Fibroblast of lung (primary cell): ENCODE measurements at regions not wholly inside any gene's neighbourhood (a gene's known extent, or its start where the extent isn't known, plus 50 kb on each side); places are given as distances from the start of the nearest gene placed in this dataset.

ENCODE experiments used
- DNase-seq, 2 donors: peaks; one replicate each; pipeline versions ENCODE4 v3.0.0 to v3.0.0-alpha.2; 2010; ENCODE audit warnings: low read depth in 2 of 2
- H2AFZ ChIP-seq: 2 replicates; pipeline ENCODE4 v1.5.1; 2012; ENCODE audit warnings: low read length, control low read depth, inconsistent platforms
- H3K27ac ChIP-seq: 2 replicates; pipeline ENCODE4 v1.5.1; 2011; ENCODE audit warnings: low read length, control low read depth; ENCODE audit not compliant: insufficient read depth
- H3K27me3 ChIP-seq: 2 replicates; pipeline ENCODE4 v1.5.1; 2011; ENCODE audit warnings: mild to moderate bottlenecking, low read length; ENCODE audit not compliant: control insufficient read depth, insufficient read depth
- H3K36me3 ChIP-seq: 2 replicates; pipeline ENCODE4 v1.5.1; 2011; ENCODE audit warnings: low read length; ENCODE audit not compliant: control insufficient read depth, insufficient read depth
- H3K4me1 ChIP-seq: 2 replicates; pipeline ENCODE4 v1.5.1; 2011; ENCODE audit warnings: low read length; ENCODE audit not compliant: control insufficient read depth, insufficient read depth; ENCODE audit errors: extremely low read depth
- H3K4me2 ChIP-seq: 2 replicates; pipeline ENCODE4 v1.5.1; 2011; ENCODE audit warnings: low read length, control low read depth; ENCODE audit not compliant: insufficient read depth; ENCODE audit errors: extremely low read depth
- H3K4me3 ChIP-seq, 4 experiments: fragments of 200-600 bp in 1 of 4; sonication (generic) in 1 of 4; replicated peaks in 1 of 4; 2 replicates each; pipeline ENCODE4 v1.5.1; 2011 to 2016; ENCODE audit warnings: low read length in 4 of 4, low read depth in 3 of 4, mild to moderate bottlenecking in 3 of 4, control low read depth in 2 of 4, inconsistent platforms in 1 of 4, mixed read lengths in 1 of 4; ENCODE audit not compliant: insufficient read depth in 1 of 4; ENCODE audit errors: control extremely low read depth in 1 of 4
- H3K79me2 ChIP-seq: 2 replicates; pipeline ENCODE4 v1.5.1; 2012; ENCODE audit warnings: mild to moderate bottlenecking, low read length, inconsistent platforms; ENCODE audit not compliant: control insufficient read depth, insufficient read depth
- H3K9ac ChIP-seq: 2 replicates; pipeline ENCODE4 v1.5.1; 2011; ENCODE audit warnings: mild to moderate bottlenecking, low read length, control low read depth; ENCODE audit not compliant: insufficient read depth
- H3K9me3 ChIP-seq: 2 replicates; pipeline ENCODE4 v1.5.1; 2012; ENCODE audit warnings: low read depth, low read length; ENCODE audit not compliant: control insufficient read depth, insufficient read depth
- H4K20me1 ChIP-seq: 2 replicates; pipeline ENCODE4 v1.5.1; 2011; ENCODE audit warnings: low read length; ENCODE audit not compliant: control insufficient read depth, insufficient read depth; ENCODE audit errors: extremely low read depth
- CTCF ChIP-seq, 2 donors: IDR thresholded peaks in 1 of 2; conservative IDR thresholded peaks in 1 of 2; 1 replicate in 1 of 2; 2 replicates in 1 of 2; pipeline ENCODE4 v1.5.1; 2011 to 2012; ENCODE audit warnings: low read length in 2 of 2, control low read depth in 1 of 2, inconsistent platforms in 1 of 2, low read depth in 1 of 2, mild to moderate bottlenecking in 1 of 2
- EZH2 ChIP-seq: IDR thresholded peaks from 2 replicates; pipeline ENCODE4 v1.5.1; 2012; ENCODE audit warnings: low read length, control low read depth, mild to moderate bottlenecking; ENCODE audit errors: missing control alignments

GRCh38 chr3:80889535-80889934 is 871.9 kb downstream of the GBE1 start:
- H3K9ac ChIP-seq = no peak overlapping the region
- H3K27me3 ChIP-seq = no peaks in the 10 kb centered on the region
- H3K36me3 ChIP-seq = no peaks in the 10 kb centered on the region
- no peak overlapping the region for H3K27ac ChIP-seq
- no peaks in the 10 kb centered on the region for H4K20me1 ChIP-seq
- no peak for TF ChIP-seq CTCF (conservative IDR thresholded peaks at IDR 0.05 in 1 of 2, IDR thresholded peaks at IDR 0.05 in 1 of 2; ENCODE audit: low read depth in 1 of 2, low read length in 2 of 2)
- no peak for TF ChIP-seq EZH2
- DNase-seq = no peak
- no peaks in the 10 kb centered on the region for H3K4me1 ChIP-seq
- H3K9me3 ChIP-seq = no peaks in the 10 kb centered on the region
- H3K4me3 ChIP-seq = no peak overlapping the region
- no peak overlapping the region for H3K4me2 ChIP-seq
- H2AFZ ChIP-seq = no peak overlapping the region
- no peaks in the 10 kb centered on the region for H3K79me2 ChIP-seq

GRCh38 chr3:80870476-80871041 is 890.9 kb downstream of the GBE1 start:
- no peaks in the 10 kb centered on the region for H3K9me3 ChIP-seq
- H3K4me3 ChIP-seq = no peak overlapping the region
- H2AFZ ChIP-seq = no peak overlapping the region
- H4K20me1 ChIP-seq = no peaks in the 10 kb centered on the region
- no peak overlapping the region for H3K4me2 ChIP-seq
- no peaks in the 10 kb centered on the region for H3K4me1 ChIP-seq
- DNase-seq = no peak
- no peaks in the 10 kb centered on the region for H3K36me3 ChIP-seq
- H3K27ac ChIP-seq = no peak overlapping the region
- TF ChIP-seq CTCF (conservative IDR thresholded peaks at IDR 0.05 in 1 of 2, IDR thresholded peaks at IDR 0.05 in 1 of 2; ENCODE audit: low read depth in 1 of 2, low read length in 2 of 2) = no peak
- no peaks in the 10 kb centered on the region for H3K27me3 ChIP-seq
- H3K79me2 ChIP-seq = no peaks in the 10 kb centered on the region
- no peak overlapping the region for H3K9ac ChIP-seq

- H3K4me3 ChIP-seq = no peak overlapping the region
- no peak for TF ChIP-seq EZH2
- TF ChIP-seq CTCF (conservative IDR thresholded peaks at IDR 0.05 in 1 of 2, IDR thresholded peaks at IDR 0.05 in 1 of 2; ENCODE audit: low read depth in 1 of 2, low read length in 2 of 2) = no peak
- H3K36me3 ChIP-seq = no peaks in the 10 kb centered on the region
- H3K27me3 ChIP-seq = no peaks in the 10 kb centered on the region
- H3K27ac ChIP-seq = no peak overlapping the region
- no peaks in the 10 kb centered on the region for H4K20me1 ChIP-seq
- no peaks in the 10 kb centered on the region for H3K9me3 ChIP-seq
- no peak overlapping the region for H3K9ac ChIP-seq
- no peak overlapping the region for H2AFZ ChIP-seq
- no peak for DNase-seq
- H3K4me2 ChIP-seq = no peak overlapping the region
- H3K4me1 ChIP-seq = no peaks in the 10 kb centered on the region
- no peaks in the 10 kb centered on the region for H3K79me2 ChIP-seq
Measured at GRCh38 chr3:80855482-80855881, 906.0 kb downstream of the GBE1 start.
